ENCODE measurements at regions not wholly inside any gene's neighbourhood (a gene's known extent, or its start where the extent isn't known, plus 50 kb on each side); places are given as distances from the start of the nearest gene placed in this dataset.

DNA sequence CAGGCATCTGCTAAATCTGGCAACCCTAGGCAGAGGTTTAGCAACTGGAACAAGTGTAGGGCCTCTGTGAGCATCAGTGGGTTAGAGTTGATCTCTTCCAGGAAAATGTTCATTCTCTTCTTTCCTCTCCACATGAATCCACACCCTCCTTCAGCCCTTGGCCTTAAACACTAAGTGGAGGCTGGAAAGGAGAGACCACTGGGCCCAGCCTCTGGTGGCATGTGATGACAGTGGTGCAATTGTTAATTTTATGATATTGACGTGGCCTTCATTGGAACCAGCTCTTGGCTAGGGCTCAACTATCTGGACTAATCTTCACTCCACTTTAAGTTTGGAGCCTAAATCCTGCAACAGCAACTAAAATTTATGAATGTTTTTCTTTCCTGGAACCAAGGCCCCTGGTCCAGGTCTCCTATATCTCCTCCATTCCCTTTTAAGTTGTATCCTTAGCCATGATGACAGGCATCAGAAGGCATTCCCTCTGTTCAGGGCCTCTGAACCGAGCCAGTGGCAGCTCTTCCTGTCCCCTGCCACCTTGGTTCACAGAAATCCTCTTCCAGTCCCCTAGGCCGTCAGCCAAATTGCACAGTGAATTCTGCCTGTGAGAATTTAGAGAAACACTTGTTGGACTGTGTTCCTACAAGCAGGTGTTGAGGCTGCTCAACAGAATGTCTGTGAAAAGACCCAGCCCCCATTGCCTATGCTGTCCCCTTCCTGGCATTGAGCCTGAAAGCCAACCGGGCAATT lies 132.2 kb downstream of the PSMG1 start:
- Histone ChIP-seq H3K4me3 (ENCODE audit: severe bottlenecking) (no peak overlapping the region), H3K27me3 (ENCODE audit: insufficient read depth, poor library complexity, severe bottlenecking) (no peaks in the 10 kb centered on the region), H3K27ac (ENCODE audit: poor library complexity, severe bottlenecking) (peak overlapping the region; percentile 86), H3K9me3 (ENCODE audit: severe bottlenecking) (no peaks in the 10 kb centered on the region), H3K36me3 (ENCODE audit: low read depth) (no peaks in the 10 kb centered on the region), H3K4me1 (ENCODE audit: insufficient read depth, poor library complexity, severe bottlenecking) (peaks cover 44% of the 10 kb centered on the region)
- DNase-seq (ENCODE audit: low spot score) (no peak), ATAC-seq (ENCODE audit: low read depth) (no peak)
- TF ChIP-seq, protein P1, sequence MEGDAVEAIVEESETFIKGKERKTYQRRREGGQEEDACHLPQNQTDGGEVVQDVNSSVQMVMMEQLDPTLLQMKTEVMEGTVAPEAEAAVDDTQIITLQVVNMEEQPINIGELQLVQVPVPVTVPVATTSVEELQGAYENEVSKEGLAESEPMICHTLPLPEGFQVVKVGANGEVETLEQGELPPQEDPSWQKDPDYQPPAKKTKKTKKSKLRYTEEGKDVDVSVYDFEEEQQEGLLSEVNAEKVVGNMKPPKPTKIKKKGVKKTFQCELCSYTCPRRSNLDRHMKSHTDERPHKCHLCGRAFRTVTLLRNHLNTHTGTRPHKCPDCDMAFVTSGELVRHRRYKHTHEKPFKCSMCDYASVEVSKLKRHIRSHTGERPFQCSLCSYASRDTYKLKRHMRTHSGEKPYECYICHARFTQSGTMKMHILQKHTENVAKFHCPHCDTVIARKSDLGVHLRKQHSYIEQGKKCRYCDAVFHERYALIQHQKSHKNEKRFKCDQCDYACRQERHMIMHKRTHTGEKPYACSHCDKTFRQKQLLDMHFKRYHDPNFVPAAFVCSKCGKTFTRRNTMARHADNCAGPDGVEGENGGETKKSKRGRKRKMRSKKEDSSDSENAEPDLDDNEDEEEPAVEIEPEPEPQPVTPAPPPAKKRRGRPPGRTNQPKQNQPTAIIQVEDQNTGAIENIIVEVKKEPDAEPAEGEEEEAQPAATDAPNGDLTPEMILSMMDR (IDR thresholded peaks at IDR 0.05; ENCODE audit: poor library complexity, severe bottlenecking), result no peak

DNA sequence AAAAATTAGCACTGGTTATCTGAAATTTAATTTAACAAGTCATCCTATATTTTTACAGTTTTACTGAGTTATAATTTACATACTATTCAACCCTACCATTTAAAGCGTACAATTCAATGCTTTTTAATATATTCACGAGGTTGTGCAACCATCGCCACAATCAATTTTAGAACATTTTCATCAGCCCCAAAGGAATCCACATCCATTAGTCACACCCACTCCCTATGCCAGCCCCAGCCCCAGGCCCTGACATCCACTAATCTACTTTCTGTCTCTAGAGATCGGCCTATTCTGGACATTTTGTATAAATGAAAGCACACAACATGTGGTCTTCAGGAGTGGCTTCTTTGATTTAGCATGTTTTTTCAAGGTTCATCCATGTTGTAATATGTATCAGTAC lies 134.7 kb downstream of the PSMG1 start:
- no peaks in the 10 kb centered on the region for H3K36me3 ChIP-seq (ENCODE audit: low read depth)
- ATAC-seq (ENCODE audit: low read depth) (peak; percentile 82), DNase-seq (ENCODE audit: low spot score) (peak; percentile 80)
- TF ChIP-seq, protein P1 (IDR thresholded peaks at IDR 0.05; ENCODE audit: poor library complexity, severe bottlenecking), result no peak
- no peaks in the 10 kb centered on the region for H3K27me3 ChIP-seq (ENCODE audit: insufficient read depth, poor library complexity, severe bottlenecking)
- peaks cover 44% of the 10 kb centered on the region for H3K4me1 ChIP-seq (ENCODE audit: insufficient read depth, poor library complexity, severe bottlenecking)
- H3K27ac ChIP-seq (ENCODE audit: poor library complexity, severe bottlenecking), result peak overlapping the region; percentile 90
- no peak overlapping the region for H3K4me3 ChIP-seq (ENCODE audit: severe bottlenecking)
- no peaks in the 10 kb centered on the region for H3K9me3 ChIP-seq (ENCODE audit: severe bottlenecking)

DNA sequence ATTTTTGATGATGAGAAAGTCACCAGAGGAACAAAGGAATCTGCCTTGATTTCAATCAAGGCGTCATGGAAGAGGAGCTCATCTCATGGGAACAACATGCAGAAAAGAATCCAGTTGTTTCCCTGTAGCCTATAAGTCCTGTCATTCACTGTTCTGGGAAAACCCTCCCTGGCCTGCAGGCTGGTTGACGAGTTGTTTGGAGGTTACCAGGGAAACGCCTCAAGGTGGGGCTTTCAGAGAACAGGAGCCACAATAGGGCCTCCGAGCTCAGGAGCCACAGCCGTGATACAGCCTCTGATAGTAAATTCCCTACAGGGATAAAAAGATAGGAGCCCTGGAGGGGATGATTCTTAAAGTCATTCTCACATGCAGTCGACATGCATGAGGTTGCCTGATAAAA lies 135.2 kb downstream of the PSMG1 start:
- TF ChIP-seq, protein P1 (IDR thresholded peaks at IDR 0.05; ENCODE audit: poor library complexity, severe bottlenecking), result no peak
- peak overlapping the region; percentile 90 for H3K27ac ChIP-seq (ENCODE audit: poor library complexity, severe bottlenecking)

DNA sequence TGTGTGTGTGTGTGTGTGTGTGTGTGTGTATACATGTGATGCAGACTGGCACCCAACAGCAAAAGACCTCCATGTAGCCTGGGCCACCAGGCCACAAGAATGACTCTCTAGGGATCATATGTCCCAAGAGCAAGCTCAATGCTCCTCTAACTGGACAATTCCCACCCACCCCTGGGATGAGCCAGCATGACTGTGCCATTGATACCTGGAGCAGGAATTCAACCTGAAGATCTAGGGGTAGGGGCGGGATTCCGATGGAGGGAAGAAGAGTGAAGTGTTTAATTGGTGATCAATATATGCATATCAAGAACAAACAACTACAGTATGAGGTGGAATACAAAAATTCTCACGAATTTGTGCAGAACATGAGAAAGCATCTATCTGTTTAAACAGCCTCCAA lies 136.2 kb downstream of the PSMG1 start:
- no peak overlapping the region for H3K4me3 ChIP-seq (ENCODE audit: severe bottlenecking)
- H3K27ac ChIP-seq (ENCODE audit: poor library complexity, severe bottlenecking), result peak overlapping the region; percentile 90
- TF ChIP-seq, protein P1 (IDR thresholded peaks at IDR 0.05; ENCODE audit: poor library complexity, severe bottlenecking), result no peak
- no peaks in the 10 kb centered on the region for H3K36me3 ChIP-seq (ENCODE audit: low read depth)
- peaks cover 44% of the 10 kb centered on the region for H3K4me1 ChIP-seq (ENCODE audit: insufficient read depth, poor library complexity, severe bottlenecking)
- no peak for ATAC-seq (ENCODE audit: low read depth)
- DNase-seq (ENCODE audit: low spot score), result no peak
- no peaks in the 10 kb centered on the region for H3K27me3 ChIP-seq (ENCODE audit: insufficient read depth, poor library complexity, severe bottlenecking)
- no peaks in the 10 kb centered on the region for H3K9me3 ChIP-seq (ENCODE audit: severe bottlenecking)

More for the DNA sequence above, 135.2 kb downstream of the PSMG1 start:
- DNase-seq (ENCODE audit: low spot score), result peak; percentile 92
- no peaks in the 10 kb centered on the region for H3K9me3 ChIP-seq (ENCODE audit: severe bottlenecking)
- no peaks in the 10 kb centered on the region for H3K36me3 ChIP-seq (ENCODE audit: low read depth)
- ATAC-seq (ENCODE audit: low read depth), result peak; percentile 88
- H3K4me1 ChIP-seq (ENCODE audit: insufficient read depth, poor library complexity, severe bottlenecking), result peaks cover 44% of the 10 kb centered on the region
- no peaks in the 10 kb centered on the region for H3K27me3 ChIP-seq (ENCODE audit: insufficient read depth, poor library complexity, severe bottlenecking)
- no peak overlapping the region for H3K4me3 ChIP-seq (ENCODE audit: severe bottlenecking)

DNA sequence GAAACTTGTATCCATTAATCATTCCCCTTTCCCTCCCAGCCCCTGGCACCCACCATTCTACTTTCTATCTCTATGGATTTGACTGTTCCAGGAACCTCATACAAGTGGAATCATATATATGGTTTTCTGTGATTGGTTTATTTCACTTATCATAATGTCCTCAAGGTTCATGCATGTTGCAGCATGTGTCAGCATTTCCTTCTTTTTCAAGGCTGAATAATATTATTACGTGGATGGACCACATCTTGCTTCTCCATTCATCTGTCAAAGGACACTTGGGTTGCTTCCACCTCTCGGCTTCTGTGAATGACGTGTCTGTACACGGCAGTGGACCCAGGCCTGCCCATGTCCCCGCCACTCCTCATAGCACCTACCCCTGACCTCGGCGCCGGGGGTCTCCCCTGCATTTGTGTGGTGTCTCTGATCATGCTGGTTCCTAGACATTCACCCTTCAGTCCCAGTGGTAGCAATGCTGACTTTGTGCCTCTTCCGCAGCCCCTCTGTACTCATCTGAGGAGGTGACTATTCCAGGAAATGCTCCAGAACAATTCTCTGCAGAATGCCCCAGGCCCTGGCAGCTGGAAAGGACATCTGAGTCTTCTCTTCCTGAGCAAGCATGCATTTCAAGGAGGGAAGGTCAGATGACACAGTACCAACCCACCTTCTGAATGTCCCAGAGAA lies 136.9 kb downstream of the PSMG1 start:
- Histone ChIP-seq H3K9me3 (ENCODE audit: severe bottlenecking) (no peaks in the 10 kb centered on the region), H3K27ac (ENCODE audit: poor library complexity, severe bottlenecking) (peak overlapping the region; percentile 90), H3K4me1 (ENCODE audit: insufficient read depth, poor library complexity, severe bottlenecking) (peaks cover 37% of the 10 kb centered on the region), H3K27me3 (ENCODE audit: insufficient read depth, poor library complexity, severe bottlenecking) (no peaks in the 10 kb centered on the region), H3K4me3 (ENCODE audit: severe bottlenecking) (no peak overlapping the region), H3K36me3 (ENCODE audit: low read depth) (no peaks in the 10 kb centered on the region)
- ATAC-seq (ENCODE audit: low read depth) (no peak), DNase-seq (ENCODE audit: low spot score) (no peak)
- TF ChIP-seq, protein P1 (IDR thresholded peaks at IDR 0.05; ENCODE audit: poor library complexity, severe bottlenecking), result no peak
